HG03175 (cell line): ENCODE measurements at regions not wholly inside any gene's neighbourhood (a gene's known extent, or its start where the extent isn't known, plus 50 kb on each side); places are given as distances from the start of the nearest gene placed in this dataset.
A peak's percentile ranks its signal among the peaks of the same experiment; 100 is the strongest.
"Not testable (repeated sequence)": the region's sequence is repeated elsewhere in the genome, so short reads cannot be mapped to it uniquely, and the experiment has no call there.

Experiments used
- ATAC-seq: cut with Tn5 transposase; IDR thresholded peaks from one replicate; pipeline ENCODE4 v1.9.1; 2021; ENCODE audit warnings: mild to moderate bottlenecking, moderate library complexity; ENCODE audit not compliant: unreplicated experiment

DNA sequence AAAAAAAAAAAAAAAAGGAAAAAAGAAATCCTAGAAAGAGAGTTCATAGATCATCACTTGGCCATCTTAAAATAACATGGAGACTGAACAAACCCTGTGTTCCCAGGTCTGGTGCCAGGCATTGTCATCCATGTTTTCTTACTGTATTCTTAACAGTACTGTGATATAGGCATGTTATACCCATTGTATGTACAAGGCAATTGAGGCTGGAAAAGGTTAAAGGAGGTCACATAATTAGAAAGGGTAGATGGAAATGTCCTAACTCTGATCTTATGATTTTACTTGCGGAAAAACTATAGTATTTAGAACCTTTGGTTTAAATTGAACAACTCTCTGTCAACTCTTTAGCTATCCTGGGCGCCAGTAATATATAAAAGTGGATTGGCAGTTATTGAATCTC is 478.2 kb upstream of the RGS6 start:
- ATAC-seq = no peak

GRCh38 chr14:71454513-71455332 is 477.5 kb upstream of the RGS6 start:
- ATAC-seq = no peak

DNA sequence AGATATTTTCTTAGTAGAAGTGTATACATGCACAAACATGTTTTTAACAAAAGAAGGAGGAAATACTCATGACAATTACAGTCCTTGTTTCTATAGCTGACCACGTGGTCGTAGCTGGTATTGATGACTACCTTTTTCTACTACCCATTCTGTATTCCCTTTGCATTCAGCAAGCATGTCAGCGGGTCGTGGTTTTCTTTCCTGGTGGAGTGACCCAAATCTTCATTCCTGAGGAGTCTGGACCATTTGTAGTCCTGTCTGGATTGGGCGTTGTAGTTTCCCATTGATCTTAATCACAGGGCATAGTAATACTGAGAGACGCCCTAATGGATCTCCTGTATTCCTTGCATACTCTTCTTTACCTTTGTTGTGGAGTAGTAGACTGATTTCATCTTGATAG is 472.1 kb upstream of the RGS6 start:
- ATAC-seq = no peak

DNA sequence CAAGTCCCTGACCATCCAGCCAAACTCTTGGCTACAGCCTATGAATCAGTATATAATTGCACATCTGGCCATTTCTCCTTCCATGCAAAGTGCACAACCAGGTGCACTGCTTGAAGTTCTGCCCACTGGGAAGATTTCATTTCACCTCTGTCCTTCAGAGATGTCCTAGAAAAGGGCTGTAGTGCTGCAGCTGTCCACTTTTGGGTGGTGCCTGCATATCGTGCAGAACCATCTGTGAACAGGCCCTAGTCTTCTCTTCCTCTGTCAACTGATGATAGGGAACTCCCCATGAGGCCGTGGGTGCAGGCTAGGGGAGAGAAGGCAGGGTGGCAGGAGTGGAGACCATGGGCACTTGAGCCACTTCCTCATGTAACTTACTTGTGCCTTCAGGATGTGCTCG is 470.6 kb upstream of the RGS6 start:
- not testable (repeated sequence) for ATAC-seq

GRCh38 chr14:71463807-71464206 is 468.4 kb upstream of the RGS6 start:
- ATAC-seq = no peak

- ATAC-seq = no peak
These were observed 467.4 kb upstream of the RGS6 start for GRCh38 chr14:71464840-71465239.

DNA sequence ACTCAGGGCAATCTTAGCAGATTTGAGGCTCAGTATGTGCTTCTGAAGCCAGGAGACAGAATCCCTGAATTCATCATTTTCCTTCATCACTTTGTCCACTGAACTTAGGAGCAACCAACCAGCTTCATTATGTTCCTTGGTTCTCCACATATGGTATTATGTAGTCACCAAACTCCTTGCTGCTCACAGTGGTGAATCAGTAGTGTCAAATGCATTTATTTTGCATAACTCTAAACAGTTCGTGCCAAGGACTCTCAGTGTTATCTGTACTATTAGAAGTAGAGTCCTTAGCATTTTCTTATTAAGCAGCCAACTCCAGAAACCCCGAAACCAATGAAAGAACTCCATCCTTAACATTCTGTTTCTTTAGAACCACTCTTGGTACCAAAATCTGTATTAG is 466.9 kb upstream of the RGS6 start:
- no peak for ATAC-seq

GRCh38 chr14:71466251-71466650 is 466.0 kb upstream of the RGS6 start:
- no peak for ATAC-seq

DNA sequence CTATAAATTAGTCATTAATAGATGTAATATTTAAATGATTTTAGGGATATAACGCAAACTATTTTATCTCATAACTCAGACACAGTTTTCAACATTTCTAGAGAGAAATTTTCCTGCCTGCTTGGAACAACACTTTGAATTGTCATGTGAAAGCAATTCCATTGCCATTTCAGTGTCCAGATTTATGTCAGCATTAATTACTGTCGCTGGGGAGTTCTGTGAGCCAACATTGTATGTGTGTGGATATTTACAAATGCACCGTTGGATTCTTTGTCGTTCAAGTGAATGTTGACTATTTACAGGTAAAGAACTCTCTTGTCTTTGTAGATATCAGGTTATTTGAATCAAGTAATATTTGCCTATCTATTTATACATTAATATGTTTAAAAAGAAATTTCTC is 465.3 kb upstream of the RGS6 start:
- no peak for ATAC-seq

GRCh38 chr14:71467361-71467811 is 464.8 kb upstream of the RGS6 start:
- no peak for ATAC-seq

DNA sequence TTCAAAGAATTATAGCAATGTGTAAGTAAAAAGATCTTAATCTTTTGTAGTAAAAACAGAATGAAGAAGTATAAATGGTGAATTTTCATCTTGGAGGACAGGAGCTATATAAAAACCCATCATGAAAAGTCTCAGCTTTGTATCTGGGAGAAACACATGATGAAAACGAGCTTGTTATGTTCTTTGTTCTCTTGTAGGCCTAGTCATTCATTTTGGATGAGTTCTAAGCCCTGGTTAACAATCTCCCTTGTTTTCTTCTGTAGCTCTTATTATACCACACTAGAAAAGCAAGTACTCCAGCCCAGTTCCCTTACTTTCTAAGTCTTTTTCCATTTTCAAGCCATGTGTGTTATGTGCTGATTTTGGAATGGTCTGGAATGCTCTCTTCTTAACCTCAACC is 463.5 kb upstream of the RGS6 start:
- ATAC-seq = no peak

GRCh38 chr14:71469643-71470335 is 462.4 kb upstream of the RGS6 start:
- ATAC-seq = no peak

- no peak for ATAC-seq
These were observed 460.4 kb upstream of the RGS6 start for GRCh38 chr14:71471634-71472355.

DNA sequence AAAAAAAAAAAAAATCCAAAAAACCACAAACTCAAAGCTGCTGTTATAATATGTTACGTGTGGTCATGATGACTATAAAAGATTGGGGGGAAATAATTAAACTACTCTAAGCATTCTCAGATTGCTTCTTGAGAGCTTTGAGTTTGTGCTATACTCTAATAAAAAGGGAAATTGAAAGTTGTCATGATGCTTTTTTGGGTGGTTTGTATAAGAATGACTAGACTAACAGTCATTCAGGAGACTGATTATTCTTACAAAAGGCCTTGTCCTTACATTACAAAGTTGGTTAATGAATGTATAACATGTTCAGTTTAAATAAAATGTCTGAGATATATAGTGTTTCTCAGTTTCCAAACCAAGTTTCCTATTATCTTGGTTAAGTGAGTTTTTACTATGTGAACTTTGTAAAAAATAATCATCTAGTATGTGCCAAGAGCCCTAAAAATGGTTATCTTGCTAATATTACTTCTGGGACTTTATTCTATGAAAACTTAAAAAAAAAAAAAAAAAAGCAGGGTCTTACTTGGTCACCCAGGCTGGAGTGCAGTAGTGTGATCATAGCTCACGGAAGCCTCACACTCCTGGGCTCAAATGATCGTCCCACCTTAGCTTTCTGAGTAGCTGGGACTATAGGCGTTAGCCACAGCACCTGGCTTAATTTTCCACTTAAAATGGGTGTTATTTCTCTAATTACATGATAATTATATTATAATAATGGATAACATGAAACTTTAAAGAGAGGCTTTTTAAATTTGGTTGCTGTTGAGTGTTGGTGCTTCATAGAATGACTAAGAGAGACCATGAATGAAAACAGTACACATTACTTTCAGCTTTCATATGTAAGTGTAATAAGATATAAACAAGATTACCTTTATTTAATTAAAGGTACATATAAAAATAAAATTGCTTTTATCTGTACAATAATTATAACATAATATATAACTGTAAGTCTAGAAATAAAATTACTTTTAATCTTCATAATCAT is 459.6 kb upstream of the RGS6 start:
- peak; percentile 62 for ATAC-seq

GRCh38 chr14:71473843-71474242 is 458.4 kb upstream of the RGS6 start:
- ATAC-seq = no peak

DNA sequence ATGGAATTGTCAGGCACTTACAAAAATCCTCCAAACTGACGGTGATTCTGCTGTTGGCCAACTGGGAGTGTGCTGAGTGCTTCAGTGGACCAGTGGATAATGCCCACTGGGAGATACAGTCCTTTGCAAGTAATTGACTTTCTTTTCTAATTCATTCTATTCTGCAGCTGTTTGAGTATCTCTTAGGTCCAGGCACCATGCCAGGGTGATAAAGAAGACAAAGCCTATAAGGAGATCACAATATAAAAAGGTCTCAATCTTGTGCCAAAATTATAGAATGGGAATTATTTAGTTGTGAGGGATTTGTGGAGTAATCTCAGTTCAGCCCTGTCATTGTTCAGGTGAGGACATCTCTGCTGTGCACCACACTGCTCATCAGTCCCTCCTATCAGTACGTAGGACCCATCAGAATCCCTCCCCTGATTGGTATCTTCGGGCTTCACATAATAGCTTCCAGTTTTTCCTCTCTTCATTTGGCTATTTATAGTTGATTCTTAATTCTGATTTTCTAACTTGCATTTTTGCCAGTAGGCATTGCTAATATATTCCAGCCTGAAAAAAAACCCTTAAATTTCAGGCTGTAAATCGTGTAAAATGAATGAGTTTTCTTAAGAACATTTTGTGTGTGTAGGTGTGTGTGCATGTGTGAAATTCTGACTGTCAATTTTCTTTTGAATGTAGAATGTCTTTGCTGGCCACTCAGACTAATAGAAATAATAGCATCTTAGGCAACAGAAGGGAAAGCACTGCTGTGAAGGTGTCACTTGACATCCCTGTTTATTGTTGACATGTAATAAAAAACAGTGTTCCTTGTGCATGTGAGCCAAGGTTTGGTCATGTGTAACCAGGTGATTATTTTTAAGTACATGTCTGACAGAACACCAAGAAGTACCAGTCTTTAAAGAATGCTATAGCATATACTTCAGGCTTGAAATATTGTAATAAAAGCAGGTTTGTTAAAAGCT is 457.6 kb upstream of the RGS6 start:
- ATAC-seq = no peak

GRCh38 chr14:71475916-71476315 is 456.3 kb upstream of the RGS6 start:
- no peak for ATAC-seq

GRCh38 chr14:71478542-71478941 is 453.7 kb upstream of the RGS6 start:
- ATAC-seq = no peak

DNA sequence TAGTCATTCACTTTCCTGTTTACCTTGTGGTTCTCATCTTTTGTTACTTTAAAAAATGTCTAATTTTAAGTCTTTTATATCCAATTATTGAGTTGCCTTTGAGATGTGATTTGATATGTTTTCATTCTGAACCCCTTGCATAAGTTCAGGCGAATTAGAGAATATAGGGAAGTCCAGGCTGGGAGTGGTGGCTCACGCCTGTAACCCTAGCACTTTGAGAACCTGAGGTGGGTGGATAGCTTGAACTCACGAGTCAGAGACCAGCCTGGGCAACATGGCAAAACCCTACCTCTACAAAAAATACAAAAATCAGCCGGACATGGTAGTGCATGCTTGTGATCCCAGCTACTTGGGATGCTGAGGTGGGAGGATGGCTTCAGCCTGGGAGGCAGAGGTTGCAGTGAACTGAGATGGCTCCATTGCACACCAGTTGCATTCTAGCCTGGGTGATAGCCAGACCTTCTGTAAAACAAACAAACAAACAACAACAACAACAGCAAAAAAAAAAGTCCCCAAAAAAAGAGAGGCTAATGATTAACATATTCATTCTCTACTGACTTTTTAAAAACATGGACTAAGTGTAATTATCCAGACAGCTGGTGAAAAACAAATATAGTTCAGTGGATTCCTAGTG is 451.1 kb upstream of the RGS6 start:
- ATAC-seq = no peak
